ENCODE measurements at regions not wholly inside any gene's neighbourhood (a gene's known extent, or its start where the extent isn't known, plus 50 kb on each side); places are given as distances from the start of the nearest gene placed in this dataset.
A peak's percentile ranks its signal among the peaks of the same experiment; 100 is the strongest.

- Mint-ChIP-seq H3K4me1 (ENCODE audit: low read depth) (peaks cover 8% of the 10 kb centered on the region), H3K9me3 (no peaks in the 10 kb centered on the region), H3K27ac (no peak overlapping the region), H3K27me3 (peaks cover 50% of the 10 kb centered on the region), H3K36me3 (ENCODE audit: low read depth) (no peaks in the 10 kb centered on the region), H3K4me3 (no peak overlapping the region)
- Histone ChIP-seq H3K4me1 (ENCODE audit: insufficient read depth, low read length) (peaks cover 4% of the 10 kb centered on the region), H3K27me3 (ENCODE audit: control insufficient read depth in 1 of 2, insufficient read depth in 2 of 2, low read length in 2 of 2) (peaks cover 10 to 18% of the 10 kb centered on the region in 2 experiments), H3K36me3 (ENCODE audit: insufficient read depth, low read length) (no peaks in the 10 kb centered on the region), H3K9me3 (ENCODE audit: control insufficient read depth in 1 of 2, insufficient read depth in 1 of 2, low read length in 2 of 2) (no peaks in the 10 kb centered on the region), H3K27ac (ENCODE audit: low read depth in 1 of 2, low read length in 2 of 2) (no peak overlapping the region), H3K4me3 (ENCODE audit: low read length) (no peak overlapping the region)
- intact Hi-C loops (cut with DNase I, micrococcal nuclease), result no loop called here
- DNase-seq (peak in 1 of 14 experiments; percentile 8), ATAC-seq (ENCODE audit: poor library complexity) (no peak)
- TF ChIP-seq, protein P1, sequence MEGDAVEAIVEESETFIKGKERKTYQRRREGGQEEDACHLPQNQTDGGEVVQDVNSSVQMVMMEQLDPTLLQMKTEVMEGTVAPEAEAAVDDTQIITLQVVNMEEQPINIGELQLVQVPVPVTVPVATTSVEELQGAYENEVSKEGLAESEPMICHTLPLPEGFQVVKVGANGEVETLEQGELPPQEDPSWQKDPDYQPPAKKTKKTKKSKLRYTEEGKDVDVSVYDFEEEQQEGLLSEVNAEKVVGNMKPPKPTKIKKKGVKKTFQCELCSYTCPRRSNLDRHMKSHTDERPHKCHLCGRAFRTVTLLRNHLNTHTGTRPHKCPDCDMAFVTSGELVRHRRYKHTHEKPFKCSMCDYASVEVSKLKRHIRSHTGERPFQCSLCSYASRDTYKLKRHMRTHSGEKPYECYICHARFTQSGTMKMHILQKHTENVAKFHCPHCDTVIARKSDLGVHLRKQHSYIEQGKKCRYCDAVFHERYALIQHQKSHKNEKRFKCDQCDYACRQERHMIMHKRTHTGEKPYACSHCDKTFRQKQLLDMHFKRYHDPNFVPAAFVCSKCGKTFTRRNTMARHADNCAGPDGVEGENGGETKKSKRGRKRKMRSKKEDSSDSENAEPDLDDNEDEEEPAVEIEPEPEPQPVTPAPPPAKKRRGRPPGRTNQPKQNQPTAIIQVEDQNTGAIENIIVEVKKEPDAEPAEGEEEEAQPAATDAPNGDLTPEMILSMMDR (IDR thresholded peaks at IDR 0.05), result no peak
- CTCF ChIA-PET, result no interaction called here
- POLR2A ChIA-PET, result no interaction called here
Measured at GRCh38 chr9:99368341-99369326, 146.6 kb downstream of the SEC61B start.

DNA sequence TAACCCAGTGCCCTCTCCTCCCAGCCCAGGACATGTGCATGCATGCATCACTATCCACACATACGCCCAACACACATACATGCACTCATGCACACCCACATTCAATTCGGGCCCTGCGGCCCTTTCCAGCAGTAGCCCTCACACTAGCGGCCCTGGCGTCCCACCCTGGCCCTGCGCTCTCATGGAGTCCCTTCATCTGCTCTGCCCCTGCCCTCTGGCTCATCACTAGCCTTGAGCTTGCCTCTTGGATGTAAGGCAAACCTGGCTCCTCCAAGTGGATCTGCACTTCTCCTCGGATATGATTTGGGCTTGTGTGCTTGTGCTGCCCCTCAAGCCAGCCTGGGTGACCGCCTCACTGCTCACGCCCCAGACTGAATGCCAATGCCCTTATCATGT is 147.2 kb downstream of the SEC61B start:
- ChIA-PET POLR2A (no interaction called here), CTCF (no interaction called here)
- intact Hi-C loops (cut with DNase I, micrococcal nuclease), result no loop called here
- H3K36me3 ChIP-seq (ENCODE audit: insufficient read depth, low read length), result no peaks in the 10 kb centered on the region
- peaks cover 4% of the 10 kb centered on the region for H3K4me1 ChIP-seq (ENCODE audit: insufficient read depth, low read length)
- Mint-ChIP-seq H3K27ac (no peak overlapping the region), H3K4me1 (ENCODE audit: low read depth) (peaks cover 8% of the 10 kb centered on the region), H3K36me3 (ENCODE audit: low read depth) (no peaks in the 10 kb centered on the region), H3K9me3 (no peaks in the 10 kb centered on the region), H3K27me3 (peaks cover 50% of the 10 kb centered on the region), H3K4me3 (no peak overlapping the region)
- peaks cover 10 to 18% of the 10 kb centered on the region in 2 experiments for H3K27me3 ChIP-seq (ENCODE audit: control insufficient read depth in 1 of 2, insufficient read depth in 2 of 2, low read length in 2 of 2)
- H3K4me3 ChIP-seq (ENCODE audit: low read length), result no peak overlapping the region
- no peak overlapping the region for H3K27ac ChIP-seq (ENCODE audit: low read depth in 1 of 2, low read length in 2 of 2)
- DNase-seq (no peak), ATAC-seq (ENCODE audit: poor library complexity) (no peak)
- TF ChIP-seq, protein P1 (IDR thresholded peaks at IDR 0.05), result no peak
- H3K9me3 ChIP-seq (ENCODE audit: control insufficient read depth in 1 of 2, insufficient read depth in 1 of 2, low read length in 2 of 2), result no peaks in the 10 kb centered on the region

DNA sequence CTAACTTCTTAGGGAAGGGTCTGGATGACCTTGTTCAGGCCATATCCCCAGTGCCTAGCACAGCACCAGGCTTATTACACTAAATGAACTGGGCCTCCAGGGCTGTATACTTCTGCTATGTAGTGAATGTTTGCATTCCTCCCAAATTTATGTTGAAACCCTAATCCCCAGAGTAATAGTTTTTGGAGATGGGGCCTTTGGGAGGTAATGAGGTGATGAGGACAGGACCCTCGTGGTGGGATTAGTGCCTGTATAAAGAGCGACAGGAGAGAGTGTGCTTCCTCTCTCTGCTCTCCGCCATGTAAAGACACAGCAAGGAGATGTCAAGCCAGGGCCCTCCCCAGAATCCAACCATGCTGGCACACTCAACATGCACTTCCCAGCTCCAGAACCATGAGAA is 148.3 kb downstream of the SEC61B start:
- no peak for ATAC-seq (ENCODE audit: poor library complexity)
- TF ChIP-seq, protein P1 (IDR thresholded peaks at IDR 0.05), result no peak
- H3K4me3 ChIP-seq (ENCODE audit: low read length), result no peak overlapping the region
- H3K27me3 ChIP-seq (ENCODE audit: control insufficient read depth in 1 of 2, insufficient read depth in 2 of 2, low read length in 2 of 2), result peaks cover 10 to 18% of the 10 kb centered on the region in 2 experiments
- no peaks in the 10 kb centered on the region for H3K36me3 ChIP-seq (ENCODE audit: insufficient read depth, low read length)
- ChIA-PET POLR2A (no interaction called here), CTCF (no interaction called here)
- DNase-seq, result no peak
- peaks cover 4% of the 10 kb centered on the region for H3K4me1 ChIP-seq (ENCODE audit: insufficient read depth, low read length)
- Mint-ChIP-seq H3K27me3 (peaks cover 50% of the 10 kb centered on the region), H3K36me3 (ENCODE audit: low read depth) (no peaks in the 10 kb centered on the region), H3K4me1 (ENCODE audit: low read depth) (peaks cover 8% of the 10 kb centered on the region), H3K9me3 (no peaks in the 10 kb centered on the region), H3K4me3 (no peak overlapping the region), H3K27ac (no peak overlapping the region)
- H3K27ac ChIP-seq (ENCODE audit: low read depth in 1 of 2, low read length in 2 of 2), result no peak overlapping the region
- no peaks in the 10 kb centered on the region for H3K9me3 ChIP-seq (ENCODE audit: control insufficient read depth in 1 of 2, insufficient read depth in 1 of 2, low read length in 2 of 2)
- intact Hi-C loops (cut with DNase I, micrococcal nuclease), result no loop called here

Measured in CD4-positive, alpha-beta T cell (primary cell).